RWPE2 (cell line): ENCODE measurements at regions not wholly inside any gene's neighbourhood (a gene's known extent, or its start where the extent isn't known, plus 50 kb on each side); places are given as distances from the start of the nearest gene placed in this dataset.

Experiments used
- ATAC-seq: fragments of 200-7000 bp; cut with Tn5 transposase; 3 replicates; pipeline ENCODE4 v1.9.1; 2021; ENCODE audit warnings: low read depth
- DNase-seq: peaks from one replicate; pipeline ENCODE4 v3.0.0-alpha.2; 2020; ENCODE audit warnings: low spot score
- H3K27ac ChIP-seq: fragments of 450-650 bp; 2 replicates; pipeline ENCODE4 v1.5.1; 2017; ENCODE audit warnings: mild to moderate bottlenecking; ENCODE audit not compliant: poor library complexity, severe bottlenecking
- H3K27me3 ChIP-seq: fragments of 250-450 bp; sonication (Bioruptor Pico); 2 replicates; pipeline ENCODE4 v1.5.1; 2021; ENCODE audit warnings: mild to moderate bottlenecking, moderate library complexity; ENCODE audit not compliant: insufficient read depth, poor library complexity, severe bottlenecking
- H3K36me3 ChIP-seq: fragments of 250-450 bp; sonication (Bioruptor Pico); 2 replicates; pipeline ENCODE4 v1.5.1; 2020; ENCODE audit warnings: low read depth, mild to moderate bottlenecking, moderate library complexity
- H3K4me1 ChIP-seq: fragments of 250-450 bp; sonication (Bioruptor Pico); 2 replicates; pipeline ENCODE4 v1.5.1; 2021; ENCODE audit warnings: mild to moderate bottlenecking, moderate library complexity; ENCODE audit not compliant: insufficient read depth, poor library complexity, severe bottlenecking
- H3K4me3 ChIP-seq: fragments of 250-450 bp; sonication (Bioruptor Pico); 2 replicates; pipeline ENCODE4 v1.5.1; 2021; ENCODE audit warnings: mild to moderate bottlenecking, moderate library complexity; ENCODE audit not compliant: severe bottlenecking
- H3K9me3 ChIP-seq: fragments of 250-450 bp; sonication (Bioruptor Pico); 2 replicates; pipeline ENCODE4 v1.5.1; 2021; ENCODE audit warnings: mild to moderate bottlenecking, moderate library complexity; ENCODE audit not compliant: severe bottlenecking
- CTCF ChIP-seq: fragments of 450-650 bp; IDR thresholded peaks from one replicate; pipeline ENCODE4 v1.5.1; 2017; ENCODE audit warnings: mild to moderate bottlenecking, moderate library complexity; ENCODE audit not compliant: poor library complexity, severe bottlenecking

- no peaks in the 10 kb centered on the region for H3K36me3 ChIP-seq
- no peaks in the 10 kb centered on the region for H3K9me3 ChIP-seq
- TF ChIP-seq CTCF, result no peak
- DNase-seq, result no peak
- H3K4me3 ChIP-seq, result no peak overlapping the region
- H3K27me3 ChIP-seq, result no peaks in the 10 kb centered on the region
- no peak for ATAC-seq
- H3K27ac ChIP-seq, result no peak overlapping the region
- no peaks in the 10 kb centered on the region for H3K4me1 ChIP-seq
These were observed 555.5 kb upstream of the MARCKS start for GRCh38 chr6:113301651-113302050.

DNA sequence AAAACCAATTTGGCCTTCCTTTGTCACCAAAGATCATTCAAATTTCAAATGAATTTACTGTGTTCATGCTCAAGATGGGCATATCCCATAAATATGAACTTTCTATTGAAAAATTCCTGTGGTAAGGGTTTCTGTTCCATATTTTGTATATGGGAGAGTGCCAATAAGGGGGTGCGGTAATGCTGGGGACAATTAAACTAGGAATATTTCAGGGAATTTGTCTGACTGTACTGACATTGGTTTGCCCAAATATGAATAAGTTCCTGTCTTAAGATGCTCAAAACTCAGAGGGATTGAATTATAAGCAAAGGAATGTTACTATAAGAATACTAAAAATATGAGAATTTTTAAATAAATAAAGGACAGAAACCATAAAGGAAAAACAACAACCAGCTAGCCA, 553.0 kb upstream of the MARCKS start:
- no peak for ATAC-seq
- Histone ChIP-seq H3K27me3 (no peaks in the 10 kb centered on the region), H3K4me1 (no peaks in the 10 kb centered on the region), H3K27ac (no peak overlapping the region), H3K36me3 (no peaks in the 10 kb centered on the region), H3K9me3 (no peaks in the 10 kb centered on the region), H3K4me3 (no peak overlapping the region)
- TF ChIP-seq CTCF, result no peak
- no peak for DNase-seq

DNA sequence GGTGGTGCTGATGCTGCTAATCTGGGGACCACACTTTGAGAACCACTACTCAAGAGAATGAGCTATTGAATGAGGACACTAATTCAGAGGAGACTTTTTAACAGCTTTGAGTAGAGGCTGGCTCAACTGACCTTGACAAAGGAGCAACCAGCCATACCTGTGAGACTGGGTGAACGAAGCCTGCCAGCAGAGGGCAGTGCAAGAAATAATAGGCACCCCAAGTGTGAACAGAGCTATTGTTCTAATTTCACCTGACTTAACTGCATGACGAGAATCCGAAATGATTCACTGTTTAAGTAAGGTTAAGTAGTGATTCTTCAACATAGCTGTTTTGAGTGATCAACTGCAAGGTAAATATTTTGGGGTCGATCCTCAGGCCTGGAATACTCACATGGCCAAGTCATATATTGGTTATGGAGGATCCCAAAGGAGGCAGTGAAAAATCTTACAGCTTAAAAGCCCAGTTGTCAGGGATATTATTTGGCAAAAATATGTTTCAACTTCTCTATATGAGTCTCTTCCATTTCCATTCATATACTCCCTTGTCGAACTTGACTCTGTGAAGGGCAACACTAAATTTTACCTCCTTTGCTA, 550.5 kb upstream of the MARCKS start:
- no peak overlapping the region for H3K27ac ChIP-seq
- no peaks in the 10 kb centered on the region for H3K9me3 ChIP-seq
- H3K4me1 ChIP-seq, result no peaks in the 10 kb centered on the region
- no peaks in the 10 kb centered on the region for H3K36me3 ChIP-seq
- no peak for DNase-seq
- H3K4me3 ChIP-seq, result no peak overlapping the region
- peak; percentile 78 for ATAC-seq
- TF ChIP-seq CTCF, result peak; percentile 70
- H3K27me3 ChIP-seq, result no peaks in the 10 kb centered on the region

DNA sequence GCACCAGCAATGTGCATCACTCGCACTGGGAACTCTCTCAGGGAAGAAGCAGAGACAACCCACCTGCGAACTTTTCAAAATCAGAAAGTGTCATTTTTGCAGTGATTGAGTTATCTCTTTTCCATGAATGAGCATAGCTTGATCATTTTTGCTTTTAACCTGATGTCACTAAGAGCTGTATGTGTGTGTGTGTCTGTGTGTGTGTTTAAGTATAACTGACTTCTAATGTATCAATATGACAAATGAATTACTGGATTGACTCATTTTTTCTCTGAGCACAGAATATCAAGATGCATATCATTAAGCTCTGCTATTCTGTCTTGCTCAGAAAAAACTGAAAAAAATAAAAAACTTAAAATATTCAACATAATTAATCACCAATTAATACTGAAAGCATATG, 548.9 kb upstream of the MARCKS start:
- H3K36me3 ChIP-seq, result no peaks in the 10 kb centered on the region
- TF ChIP-seq CTCF, result no peak

DNA sequence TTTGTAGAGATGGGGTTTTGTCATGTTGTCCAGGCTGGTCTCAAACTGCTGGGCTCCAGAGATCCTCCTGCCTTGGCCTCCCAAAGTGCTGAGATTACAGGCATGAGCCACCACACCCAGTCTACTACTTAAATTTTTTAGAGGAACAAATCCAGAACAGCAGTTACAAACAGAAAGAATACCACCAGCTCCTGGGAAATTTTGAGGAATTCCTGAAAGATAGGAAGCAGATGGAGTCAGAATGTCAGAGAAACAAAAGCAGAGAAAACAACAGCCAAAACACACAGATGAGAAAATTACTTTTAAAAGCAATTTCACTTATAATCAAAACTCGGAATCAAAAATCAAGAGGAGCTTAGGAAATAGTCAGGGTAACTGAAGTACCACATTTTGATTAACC, 543.3 kb upstream of the MARCKS start:
- no peaks in the 10 kb centered on the region for H3K4me1 ChIP-seq
- no peak overlapping the region for H3K4me3 ChIP-seq
- DNase-seq (no peak), ATAC-seq (no peak)
- no peaks in the 10 kb centered on the region for H3K9me3 ChIP-seq
- no peaks in the 10 kb centered on the region for H3K27me3 ChIP-seq
- no peak for TF ChIP-seq CTCF
- H3K36me3 ChIP-seq, result no peaks in the 10 kb centered on the region
- no peak overlapping the region for H3K27ac ChIP-seq

More for the DNA sequence above, 548.9 kb upstream of the MARCKS start:
- no peak overlapping the region for H3K4me3 ChIP-seq
- no peaks in the 10 kb centered on the region for H3K27me3 ChIP-seq
- DNase-seq (no peak), ATAC-seq (no peak)
- no peak overlapping the region for H3K27ac ChIP-seq
- no peaks in the 10 kb centered on the region for H3K4me1 ChIP-seq
- H3K9me3 ChIP-seq, result no peaks in the 10 kb centered on the region
